Activated CD4-positive, alpha-beta T cell treated with anti-CD3 and anti-CD28 coated beads for 48 hours (primary cell): ENCODE measurements at regions not wholly inside any gene's neighbourhood (a gene's known extent, or its start where the extent isn't known, plus 50 kb on each side); places are given as distances from the start of the nearest gene placed in this dataset.
"Not testable (repeated sequence)": the region's sequence is repeated elsewhere in the genome, so short reads cannot be mapped to it uniquely, and the experiment has no call there.

Experiments used
- DNase-seq: peaks from one replicate; pipeline ENCODE4 v3.0.0-alpha.2; 2020

GRCh38 chr10:125231813-125232475, 71.6 kb upstream of the CTBP2 start:
- no peak for DNase-seq

DNA sequence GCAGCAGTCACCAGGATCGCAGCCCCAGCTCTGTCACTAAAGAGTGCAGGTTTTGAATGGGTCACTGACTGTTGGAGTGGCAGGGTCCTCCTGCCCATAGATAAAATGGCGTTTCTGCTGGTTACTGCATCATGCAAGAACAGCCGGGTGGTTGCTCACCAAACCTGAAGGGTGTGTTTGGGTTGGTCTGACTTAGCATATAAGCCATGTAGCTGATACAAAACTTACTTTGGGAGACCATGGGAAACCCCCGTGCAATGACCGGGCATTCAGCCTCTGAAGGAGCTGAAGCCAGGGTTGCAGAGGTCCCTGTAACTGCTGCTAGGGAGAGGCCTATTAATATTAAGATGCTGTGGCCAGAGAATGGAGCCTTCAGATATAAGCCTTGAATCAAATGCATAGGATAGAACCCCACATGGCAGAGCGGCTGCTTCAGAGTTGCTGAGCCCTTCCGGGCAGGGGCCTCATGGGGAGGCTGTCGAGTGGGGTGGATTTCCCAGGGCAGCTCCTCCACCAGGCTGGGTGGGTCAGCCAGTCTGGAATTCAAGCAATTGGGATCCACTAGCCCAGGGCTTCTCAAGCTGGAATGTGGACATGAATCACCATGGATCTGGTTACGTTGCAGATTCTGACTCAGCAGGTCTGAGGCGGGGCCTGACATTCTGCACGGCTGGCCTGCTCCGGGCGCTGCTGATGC, 70.9 kb upstream of the CTBP2 start:
- no peak for DNase-seq

DNA sequence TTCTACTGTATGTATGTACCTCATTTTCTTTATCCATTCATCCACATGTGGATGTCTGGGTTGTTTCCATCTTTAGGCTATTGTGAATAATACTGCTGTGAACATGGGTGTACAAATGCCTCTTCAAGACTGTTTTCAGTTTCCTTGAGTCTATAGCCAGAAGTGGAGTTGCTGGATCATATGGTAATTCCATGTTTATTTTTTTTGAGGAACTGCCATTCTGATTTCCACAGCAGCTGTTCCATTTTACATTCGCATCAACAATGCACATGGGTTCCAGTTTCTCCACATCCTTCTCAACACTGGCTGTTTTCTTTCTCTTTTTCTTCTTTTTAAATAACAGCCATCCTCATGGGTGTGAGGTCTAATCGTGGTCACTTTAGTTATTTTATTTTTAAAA, 69.9 kb upstream of the CTBP2 start:
- DNase-seq: no peak

- not testable (repeated sequence) for DNase-seq
These were observed 68.0 kb upstream of the CTBP2 start for GRCh38 chr10:125228245-125228940.

DNA sequence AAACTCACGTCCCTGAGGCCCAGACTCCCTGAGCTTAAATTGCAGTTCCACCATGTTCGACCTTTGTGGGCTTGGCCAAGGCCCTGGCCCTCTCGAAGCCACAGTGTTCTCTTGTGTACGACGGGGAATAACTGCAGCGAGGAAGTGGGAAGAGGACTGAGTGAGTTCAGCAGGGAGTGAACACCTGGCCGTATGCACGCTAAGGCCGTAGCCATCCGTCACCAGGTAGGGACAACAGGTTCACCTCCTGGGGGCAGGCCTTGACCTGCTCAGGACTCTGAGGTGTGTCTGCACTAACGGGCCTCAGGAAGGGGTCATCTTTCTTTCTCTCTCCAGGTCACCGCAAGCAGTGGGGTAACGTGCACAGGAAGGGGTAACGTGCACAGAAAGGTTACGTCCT, 67.2 kb upstream of the CTBP2 start:
- DNase-seq: no peak

DNA sequence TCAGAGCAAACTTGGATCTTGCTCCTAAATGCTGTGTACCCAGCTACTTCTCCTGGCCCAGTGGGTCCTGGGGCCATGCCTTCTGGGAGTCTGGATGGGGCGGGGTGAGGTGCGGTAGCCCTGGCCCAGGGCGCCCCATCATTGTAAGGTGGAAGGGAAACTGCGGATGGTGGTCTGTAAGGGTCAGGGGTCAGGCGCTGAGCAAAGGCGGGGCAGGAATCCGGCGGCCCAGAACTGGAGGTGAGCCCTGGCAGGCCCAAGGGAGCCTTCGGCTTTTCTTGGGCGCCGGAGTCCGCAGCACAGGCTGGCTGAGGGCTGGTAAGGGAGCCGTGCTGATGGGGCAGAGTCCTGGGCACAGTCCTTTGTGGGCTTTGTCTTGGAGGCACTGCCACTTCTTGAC, 66.5 kb upstream of the CTBP2 start:
- DNase-seq: no peak

DNA sequence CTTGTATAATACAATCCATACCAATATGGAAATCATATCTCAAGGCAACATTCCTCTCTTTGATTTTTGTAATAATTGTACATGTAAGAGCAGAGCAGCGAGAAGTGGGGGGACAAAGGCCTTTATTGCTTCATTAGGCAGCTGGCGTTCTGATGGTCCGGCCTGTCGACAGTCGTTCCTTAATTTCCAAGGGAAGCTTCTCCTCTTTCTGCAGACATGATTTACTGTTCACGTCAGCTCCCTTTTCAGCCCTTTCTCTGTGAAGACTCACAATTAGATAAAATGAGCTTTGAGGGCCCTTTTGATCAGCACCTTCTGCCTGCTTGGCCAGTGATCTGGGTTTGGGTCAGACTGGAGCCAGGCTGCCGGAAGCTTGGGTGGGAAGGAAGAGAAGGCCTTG, 65.6 kb upstream of the CTBP2 start:
- DNase-seq: no peak

GRCh38 chr10:125225051-125225450, 64.7 kb upstream of the CTBP2 start:
- DNase-seq: no peak

DNA sequence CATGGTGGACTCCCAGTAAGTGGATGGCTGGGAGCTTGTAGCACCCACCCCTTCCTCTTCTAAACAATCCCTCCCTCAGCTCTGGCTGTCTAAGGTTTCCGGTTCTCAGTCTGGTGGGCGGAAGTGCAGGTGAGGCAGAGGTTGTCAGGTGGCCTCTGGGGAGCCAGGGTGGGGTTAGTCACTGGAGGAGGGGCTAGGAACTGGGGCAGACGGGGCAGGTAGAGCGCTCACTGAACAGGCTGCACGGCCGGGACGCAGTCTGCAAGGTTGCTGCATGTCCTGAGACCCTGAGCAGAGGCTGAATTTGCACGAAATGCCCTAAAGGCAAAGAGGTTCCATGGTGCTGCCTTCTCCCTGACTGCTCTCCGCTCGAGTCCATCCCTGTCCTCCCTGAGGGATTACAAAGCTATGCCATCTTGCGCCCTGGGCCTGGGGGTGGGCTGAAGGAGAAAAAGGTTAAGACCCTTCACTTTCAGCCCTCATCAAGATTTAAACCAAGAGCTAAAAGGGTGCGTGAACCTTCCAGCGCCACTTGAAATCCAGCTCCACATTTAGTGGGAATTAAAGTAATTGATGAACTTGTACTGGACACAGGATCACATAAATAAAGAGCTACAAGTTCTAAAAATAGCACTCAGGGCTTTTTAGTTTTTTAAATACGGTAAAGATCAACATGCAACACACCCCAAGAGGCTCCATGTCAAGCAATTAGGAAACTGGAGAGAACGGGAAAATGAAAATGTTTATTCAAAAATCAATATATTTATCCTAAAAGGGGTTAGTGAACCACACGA, 62.3 kb upstream of the CTBP2 start:
- DNase-seq: no peak

DNA sequence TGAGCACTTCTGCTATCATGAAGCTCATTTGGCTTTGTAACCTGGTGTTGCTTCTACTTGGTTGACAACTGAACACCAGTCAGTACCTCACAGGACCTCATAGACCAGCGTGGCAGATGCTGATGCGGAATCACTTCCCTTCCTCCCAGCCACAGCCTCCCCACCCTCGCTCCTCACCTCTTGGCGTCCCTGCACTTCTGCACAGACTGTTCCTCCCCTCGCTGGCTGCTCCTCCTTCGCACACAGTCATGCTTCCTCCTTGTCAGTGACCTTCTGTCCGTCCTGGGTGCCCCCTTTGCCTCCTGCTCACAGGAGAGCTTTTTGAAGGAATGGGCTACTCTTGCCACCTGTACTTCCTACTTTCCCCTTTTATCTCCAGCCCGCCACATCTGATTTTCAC, 61.4 kb upstream of the CTBP2 start:
- DNase-seq: no peak

DNA sequence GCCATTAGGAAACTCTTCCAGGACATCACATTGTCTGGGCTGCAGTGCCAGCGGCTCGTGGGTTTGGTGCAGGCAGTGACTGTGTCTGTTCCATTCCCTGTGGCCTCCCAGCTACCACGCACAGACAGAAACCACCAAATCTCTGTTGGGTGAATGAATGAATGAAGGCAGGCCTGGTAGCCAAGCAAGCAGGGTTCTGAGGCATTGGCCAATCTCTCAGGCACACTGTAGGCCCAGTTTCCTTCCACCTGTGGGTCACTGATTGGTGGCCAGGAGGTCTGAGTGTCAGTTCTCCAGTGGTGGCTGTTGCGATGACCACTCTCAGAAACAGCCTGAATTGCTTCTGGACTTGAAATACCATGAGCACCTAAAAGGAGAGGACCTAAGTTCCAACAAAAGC, 59.4 kb upstream of the CTBP2 start:
- DNase-seq: no peak

DNA sequence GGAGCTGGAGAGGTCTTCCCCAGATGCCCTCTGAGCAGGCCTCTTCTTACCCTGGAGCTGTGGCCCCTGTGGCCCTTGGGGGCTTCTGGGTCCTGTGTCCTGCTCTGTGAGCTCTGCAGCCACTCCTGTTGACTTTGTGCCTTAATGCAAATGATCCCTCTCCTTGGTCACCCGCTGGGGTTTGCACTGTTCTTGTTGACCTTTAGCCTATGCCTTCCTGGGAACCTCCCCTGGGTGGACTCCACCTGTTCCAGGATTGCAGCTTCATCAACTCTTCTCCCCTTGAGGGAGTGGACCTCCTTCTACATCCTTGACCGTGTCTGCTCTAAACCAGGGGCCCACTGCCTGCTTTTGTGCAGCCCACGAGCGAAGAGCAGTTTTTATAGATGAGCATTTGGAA, 58.6 kb upstream of the CTBP2 start:
- no peak for DNase-seq

- no peak for DNase-seq
These were observed 57.8 kb upstream of the CTBP2 start for GRCh38 chr10:125217990-125218675.

DNA sequence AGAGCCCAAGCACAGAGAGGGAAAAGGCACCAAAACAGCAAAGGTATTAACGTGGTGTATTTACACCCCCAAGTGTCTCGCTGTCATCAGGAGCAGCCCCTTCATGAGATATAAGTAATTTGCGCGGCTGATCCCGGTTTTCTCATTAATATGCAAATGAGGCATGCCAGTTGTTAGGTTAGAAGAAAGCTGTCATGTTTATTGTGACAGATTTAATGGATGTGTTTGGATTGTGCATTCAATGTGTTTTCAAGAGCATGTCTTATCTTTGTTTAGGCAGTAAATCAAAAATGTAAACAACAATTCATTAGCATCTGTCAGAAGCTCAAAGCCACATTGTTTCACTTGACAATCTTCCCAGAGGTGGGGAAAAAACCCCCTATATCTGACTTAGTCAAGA, 56.5 kb upstream of the CTBP2 start:
- DNase-seq: no peak

DNA sequence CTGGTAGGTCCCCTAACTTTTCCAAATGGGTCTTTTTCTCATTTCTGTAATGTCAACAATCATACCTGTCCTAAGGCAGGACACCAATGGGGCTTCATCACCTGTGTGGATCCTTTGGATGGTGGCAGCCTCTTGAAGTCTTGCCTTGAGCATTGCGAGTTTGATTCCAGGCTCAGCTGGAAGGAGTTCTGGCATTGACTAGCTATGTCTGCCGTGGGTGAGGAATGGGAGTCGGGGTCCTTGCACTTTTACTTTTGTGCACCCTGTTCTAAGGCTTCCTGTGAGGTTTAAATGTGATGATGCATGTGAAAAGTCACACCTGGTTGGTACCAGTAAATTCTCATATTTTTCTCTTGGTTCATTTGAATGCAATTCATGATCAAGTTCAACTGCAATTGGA, 55.9 kb upstream of the CTBP2 start:
- no peak for DNase-seq

DNA sequence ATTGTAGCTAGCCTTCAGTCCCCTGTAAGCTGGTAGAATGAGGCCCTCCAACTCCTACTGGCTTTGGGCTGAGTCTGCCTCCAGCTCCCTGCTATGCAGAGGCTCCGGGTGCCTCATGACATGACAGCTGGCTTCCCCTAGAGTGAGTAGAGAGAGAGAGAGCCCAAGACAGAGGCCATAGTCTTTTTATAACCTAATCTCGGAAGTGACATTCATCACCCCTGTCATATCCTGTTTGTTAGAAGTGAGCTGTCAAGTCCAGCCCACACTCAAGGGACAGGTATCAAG, 53.9 kb upstream of the CTBP2 start:
- DNase-seq: no peak

- no peak for DNase-seq
These were observed 53.3 kb upstream of the CTBP2 start for GRCh38 chr10:125213541-125214282.

DNA sequence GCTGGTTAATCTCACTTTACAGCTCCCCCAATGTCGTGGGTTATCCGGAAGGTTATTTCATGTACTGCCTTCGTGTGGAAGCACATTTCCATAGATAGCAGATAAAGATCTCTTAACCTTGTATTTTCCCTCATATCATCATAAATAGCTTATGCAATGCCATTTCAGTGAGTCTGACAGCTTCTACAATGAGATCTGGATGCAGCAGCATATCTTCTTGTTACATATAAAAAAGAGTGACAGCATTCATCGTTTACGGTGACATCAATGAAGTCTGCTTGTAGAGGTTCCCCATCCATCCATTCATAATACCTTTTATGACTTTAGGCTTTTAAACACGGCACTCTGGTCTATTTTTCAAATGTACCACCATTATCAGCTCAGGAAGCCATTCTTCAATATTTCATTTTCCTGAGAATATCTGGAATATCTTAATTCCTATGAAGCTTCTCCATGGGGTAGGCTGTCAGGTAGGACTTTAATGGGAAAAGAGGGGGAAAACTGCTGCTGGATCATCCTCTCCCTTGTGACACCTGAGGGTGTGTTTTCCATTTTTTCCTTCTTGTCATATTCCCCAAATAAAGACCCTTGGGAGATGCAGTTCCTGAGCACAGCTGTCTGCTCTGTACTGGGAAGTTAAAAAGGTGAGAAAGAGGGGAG, 51.9 kb upstream of the CTBP2 start:
- no peak for DNase-seq
